ENCODE measurements at regions not wholly inside any gene's neighbourhood (a gene's known extent, or its start where the extent isn't known, plus 50 kb on each side); places are given as distances from the start of the nearest gene placed in this dataset.

DNA sequence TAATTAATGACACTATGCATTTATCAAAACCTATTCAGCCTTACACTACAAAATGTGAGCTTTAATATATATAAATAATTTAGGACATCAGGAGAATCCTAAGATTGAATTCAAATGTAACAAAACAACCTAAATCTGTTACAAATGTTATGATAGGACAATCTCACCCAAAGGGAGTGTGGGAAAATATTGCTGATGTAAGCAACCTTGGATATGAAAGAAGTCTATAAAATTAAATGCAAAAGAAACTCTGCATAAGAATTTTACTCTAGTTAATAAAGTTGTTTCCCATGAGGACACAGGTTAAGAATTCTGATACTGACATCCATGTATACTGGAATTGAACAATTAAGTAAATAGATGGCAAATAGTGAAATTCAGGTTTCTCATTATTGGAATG is 424.5 kb upstream of the MON1B start:
- TF ChIP-seq, protein P1, sequence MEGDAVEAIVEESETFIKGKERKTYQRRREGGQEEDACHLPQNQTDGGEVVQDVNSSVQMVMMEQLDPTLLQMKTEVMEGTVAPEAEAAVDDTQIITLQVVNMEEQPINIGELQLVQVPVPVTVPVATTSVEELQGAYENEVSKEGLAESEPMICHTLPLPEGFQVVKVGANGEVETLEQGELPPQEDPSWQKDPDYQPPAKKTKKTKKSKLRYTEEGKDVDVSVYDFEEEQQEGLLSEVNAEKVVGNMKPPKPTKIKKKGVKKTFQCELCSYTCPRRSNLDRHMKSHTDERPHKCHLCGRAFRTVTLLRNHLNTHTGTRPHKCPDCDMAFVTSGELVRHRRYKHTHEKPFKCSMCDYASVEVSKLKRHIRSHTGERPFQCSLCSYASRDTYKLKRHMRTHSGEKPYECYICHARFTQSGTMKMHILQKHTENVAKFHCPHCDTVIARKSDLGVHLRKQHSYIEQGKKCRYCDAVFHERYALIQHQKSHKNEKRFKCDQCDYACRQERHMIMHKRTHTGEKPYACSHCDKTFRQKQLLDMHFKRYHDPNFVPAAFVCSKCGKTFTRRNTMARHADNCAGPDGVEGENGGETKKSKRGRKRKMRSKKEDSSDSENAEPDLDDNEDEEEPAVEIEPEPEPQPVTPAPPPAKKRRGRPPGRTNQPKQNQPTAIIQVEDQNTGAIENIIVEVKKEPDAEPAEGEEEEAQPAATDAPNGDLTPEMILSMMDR (conservative IDR thresholded peaks at IDR 0.05; ENCODE audit: low read depth, low read length) = no peak
- TF ChIP-seq EZH2phosphoT487 (IDR thresholded peaks at IDR 0.05; ENCODE audit: borderline replicate concordance, low read length) = no peak
